Caco-2 (cell line): ENCODE measurements at regions not wholly inside any gene's neighbourhood (a gene's known extent, or its start where the extent isn't known, plus 50 kb on each side); places are given as distances from the start of the nearest gene placed in this dataset.

Experiments used
- BruUV-seq: library from RNA; stranded (reverse); fragments of 400-500 nt; replicated peaks from 2 replicates; lab custom pipeline; 2021; lab: Mats Ljungman, UMichigan
- CTCF ChIA-PET: fragments of 300-600 bp; sonication (Branson Sonifier 250); formaldehyde crosslinking; loops from one replicate; lab custom pipeline; 2022; ENCODE audit warnings: antibody characterized with exemption; lab: Charles Lee
- POLR2A ChIA-PET: fragments of 300-600 bp; sonication (Branson Sonifier 250); formaldehyde crosslinking; loops from one replicate; lab custom pipeline; 2022; ENCODE audit warnings: antibody characterized with exemption; lab: Charles Lee
- DNase-seq, 2 experiments: peaks; one replicate each; pipeline versions ENCODE4 v3.0.0 to v3.0.0-alpha.2; 2020 to 2022
- H3K27me3 ChIP-seq: replicated peaks from 2 replicates; pipeline ENCODE4 v1.6.0; 2011; ENCODE audit warnings: low read length; ENCODE audit not compliant: control insufficient read depth, insufficient read depth
- H3K36me3 ChIP-seq: 2 replicates; pipeline ENCODE4 v1.5.1; 2011; ENCODE audit warnings: low read length; ENCODE audit not compliant: control insufficient read depth, insufficient read depth
- H3K4me1 ChIP-seq: fragments of 250-450 bp; sonication (Bioruptor Pico); 2 replicates; pipeline ENCODE4 v1.5.1; 2020; ENCODE audit warnings: mild to moderate bottlenecking
- H3K4me3 ChIP-seq: 2 replicates; pipeline ENCODE4 v1.5.1; 2011; ENCODE audit warnings: low read depth, mild to moderate bottlenecking, control low read depth, low read length
- H3K9me3 ChIP-seq: fragments of 250-450 bp; sonication (Bioruptor Pico); 2 replicates; pipeline ENCODE4 v1.5.1; 2020; ENCODE audit warnings: mild to moderate bottlenecking, moderate library complexity
- H3K27ac Mint-ChIP-seq: one replicate; pipeline ENCODE4 v1.8.0; 2022; ENCODE audit warnings: mixed read lengths; ENCODE audit not compliant: unreplicated experiment
- H3K27me3 Mint-ChIP-seq: one replicate; pipeline ENCODE4 v1.8.0; 2022; ENCODE audit warnings: mixed read lengths; ENCODE audit not compliant: insufficient read depth, unreplicated experiment
- H3K36me3 Mint-ChIP-seq: one replicate; pipeline ENCODE4 v1.8.0; 2022; ENCODE audit warnings: mild to moderate bottlenecking, mixed read lengths; ENCODE audit not compliant: insufficient read depth, unreplicated experiment
- H3K4me1 Mint-ChIP-seq: one replicate; pipeline ENCODE4 v1.8.0; 2022; ENCODE audit warnings: low read depth, mixed read lengths; ENCODE audit not compliant: unreplicated experiment
- H3K4me3 Mint-ChIP-seq: one replicate; pipeline ENCODE4 v1.8.0; 2022; ENCODE audit warnings: mild to moderate bottlenecking, moderate library complexity, mixed read lengths; ENCODE audit not compliant: unreplicated experiment
- H3K9me3 Mint-ChIP-seq: one replicate; pipeline ENCODE4 v1.8.0; 2022; ENCODE audit warnings: mixed read lengths; ENCODE audit not compliant: unreplicated experiment
- CTCF ChIP-seq, 2 experiments: fragments of 200-600 bp in 1 of 2; IDR thresholded peaks; 1 replicate in 1 of 2; 2 replicates in 1 of 2; pipeline versions ENCODE4 v1.5.1 to v1.8.0; 2011 to 2022; ENCODE audit warnings: antibody characterized with exemption in 1 of 2, control low read depth in 1 of 2, inconsistent platforms in 1 of 2, low read depth in 1 of 2, low read length in 1 of 2, mild to moderate bottlenecking in 1 of 2, moderate library complexity in 1 of 2; ENCODE audit not compliant: insufficient read depth in 1 of 2, severe bottlenecking in 1 of 2, unreplicated experiment in 1 of 2
- intact Hi-C: fragments of 100-400 bp; cut with micrococcal nuclease; formaldehyde crosslinking; loops from one replicate; pipeline ENCODE4 v1.10.0; 2022; ENCODE audit not compliant: unreplicated experiment

- POLR2A ChIA-PET: no interaction called here
- Histone ChIP-seq H3K9me3 (no peaks in the 10 kb centered on the region), H3K36me3 (no peaks in the 10 kb centered on the region), H3K27me3 (no peaks in the 10 kb centered on the region), H3K4me3 (no peak overlapping the region), H3K4me1 (no peaks in the 10 kb centered on the region)
- intact Hi-C loops: no loop called here
- no peak for DNase-seq
- H3K4me1 Mint-ChIP-seq: no peaks in the 10 kb centered on the region
- BruUV-seq: no TSS peak
- no peak overlapping the region for H3K27ac Mint-ChIP-seq
- CTCF ChIA-PET: no interaction called here
- TF ChIP-seq CTCF (IDR thresholded peaks at IDR 0.05; ENCODE audit: insufficient read depth in 1 of 2, low read depth in 1 of 2, low read length in 1 of 2, severe bottlenecking in 1 of 2, unreplicated experiment in 1 of 2): no peak
- H3K4me3 Mint-ChIP-seq: no peak overlapping the region
- no peaks in the 10 kb centered on the region for H3K27me3 Mint-ChIP-seq
- no peaks in the 10 kb centered on the region for H3K9me3 Mint-ChIP-seq
- no peaks in the 10 kb centered on the region for H3K36me3 Mint-ChIP-seq
These were observed 1209.6 kb upstream of the ZEB2 start for GRCh38 chr2:145729481-145729880.

GRCh38 chr2:145728511-145728910 lies 1208.6 kb upstream of the ZEB2 start:
- H3K4me1 ChIP-seq: no peaks in the 10 kb centered on the region
- Mint-ChIP-seq H3K27me3 (peaks cover under 1% of the 10 kb centered on the region), H3K27ac (no peak overlapping the region), H3K36me3 (no peaks in the 10 kb centered on the region), H3K9me3 (no peaks in the 10 kb centered on the region), H3K4me1 (no peaks in the 10 kb centered on the region), H3K4me3 (no peak overlapping the region)
- no peak for DNase-seq
- intact Hi-C loops: no loop called here
- no peaks in the 10 kb centered on the region for H3K9me3 ChIP-seq
- ChIA-PET CTCF (no interaction called here), POLR2A (no interaction called here)
- no peak overlapping the region for H3K4me3 ChIP-seq
- BruUV-seq: no TSS peak
- no peak for TF ChIP-seq CTCF (IDR thresholded peaks at IDR 0.05; ENCODE audit: insufficient read depth in 1 of 2, low read depth in 1 of 2, low read length in 1 of 2, severe bottlenecking in 1 of 2, unreplicated experiment in 1 of 2)
- H3K27me3 ChIP-seq: no peaks in the 10 kb centered on the region
- no peaks in the 10 kb centered on the region for H3K36me3 ChIP-seq

- no peaks in the 10 kb centered on the region for H3K9me3 ChIP-seq
- H3K4me1 Mint-ChIP-seq: no peaks in the 10 kb centered on the region
- no peak overlapping the region for H3K4me3 Mint-ChIP-seq
- POLR2A ChIA-PET: no interaction called here
- intact Hi-C loops: no loop called here
- no peak overlapping the region for H3K4me3 ChIP-seq
- no peak for DNase-seq
- CTCF ChIA-PET: no interaction called here
- H3K27me3 ChIP-seq: no peaks in the 10 kb centered on the region
- TF ChIP-seq CTCF (IDR thresholded peaks at IDR 0.05; ENCODE audit: insufficient read depth in 1 of 2, low read depth in 1 of 2, low read length in 1 of 2, severe bottlenecking in 1 of 2, unreplicated experiment in 1 of 2): no peak
- H3K9me3 Mint-ChIP-seq: no peaks in the 10 kb centered on the region
- peaks cover 3% of the 10 kb centered on the region for H3K27me3 Mint-ChIP-seq
- no peaks in the 10 kb centered on the region for H3K36me3 ChIP-seq
- no peak overlapping the region for H3K27ac Mint-ChIP-seq
- BruUV-seq: no TSS peak
- no peaks in the 10 kb centered on the region for H3K36me3 Mint-ChIP-seq
- H3K4me1 ChIP-seq: no peaks in the 10 kb centered on the region
These were observed 1206.0 kb upstream of the ZEB2 start for GRCh38 chr2:145725876-145726275.
